MM.1S (cell line): ENCODE measurements at regions not wholly inside any gene's neighbourhood (a gene's known extent, or its start where the extent isn't known, plus 50 kb on each side); places are given as distances from the start of the nearest gene placed in this dataset.

Experiments
- CTCF ChIP-seq: fragments of 300-600 bp; sonication (generic); IDR thresholded peaks from 2 replicates; pipeline ENCODE4 v1.5.1; 2016; ENCODE audit warnings: antibody characterized with exemption, low read length, mixed read lengths
- EZH2 ChIP-seq: fragments of 300-600 bp; sonication (generic); optimal IDR thresholded peaks from 2 replicates; pipeline ENCODE3; 2017; ENCODE audit warnings: low read depth, mild to moderate bottlenecking, antibody characterized with exemption, low read length, mixed read lengths

DNA sequence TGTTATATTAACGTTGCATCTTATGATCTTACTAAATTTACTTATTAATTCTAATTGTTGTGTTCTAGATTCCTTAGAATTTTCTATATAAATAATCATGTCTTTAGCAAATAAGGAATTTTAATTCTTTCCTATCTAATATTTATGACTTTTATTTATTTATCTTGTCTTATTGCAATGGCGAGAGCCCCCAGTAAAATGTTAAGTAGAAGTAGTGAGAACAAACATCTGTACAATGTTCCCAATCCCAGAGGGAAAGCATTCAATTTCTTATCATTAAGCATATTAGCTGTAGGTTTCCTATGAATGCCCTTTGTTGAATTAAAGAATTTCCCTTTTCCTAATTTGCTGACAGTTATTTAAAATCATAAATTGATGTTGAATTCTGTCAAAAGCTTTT lies 203.7 kb upstream of the OTX2 start:
- TF ChIP-seq CTCF (no peak), EZH2 (no peak)
